ENCODE measurements at regions not wholly inside any gene's neighbourhood (a gene's known extent, or its start where the extent isn't known, plus 50 kb on each side); places are given as distances from the start of the nearest gene placed in this dataset.

GRCh38 chr18:55139307-55139706 lies 180.0 kb upstream of the CCDC68 start:
- H3K4me3 ChIP-seq, result no peak overlapping the region
- H3K36me3 ChIP-seq, result no peaks in the 10 kb centered on the region
- no peak for TF ChIP-seq POLR2A (IDR thresholded peaks at IDR 0.05)
- no peak for TF ChIP-seq EP300 (IDR thresholded peaks at IDR 0.05)
- TF ChIP-seq, protein P1, sequence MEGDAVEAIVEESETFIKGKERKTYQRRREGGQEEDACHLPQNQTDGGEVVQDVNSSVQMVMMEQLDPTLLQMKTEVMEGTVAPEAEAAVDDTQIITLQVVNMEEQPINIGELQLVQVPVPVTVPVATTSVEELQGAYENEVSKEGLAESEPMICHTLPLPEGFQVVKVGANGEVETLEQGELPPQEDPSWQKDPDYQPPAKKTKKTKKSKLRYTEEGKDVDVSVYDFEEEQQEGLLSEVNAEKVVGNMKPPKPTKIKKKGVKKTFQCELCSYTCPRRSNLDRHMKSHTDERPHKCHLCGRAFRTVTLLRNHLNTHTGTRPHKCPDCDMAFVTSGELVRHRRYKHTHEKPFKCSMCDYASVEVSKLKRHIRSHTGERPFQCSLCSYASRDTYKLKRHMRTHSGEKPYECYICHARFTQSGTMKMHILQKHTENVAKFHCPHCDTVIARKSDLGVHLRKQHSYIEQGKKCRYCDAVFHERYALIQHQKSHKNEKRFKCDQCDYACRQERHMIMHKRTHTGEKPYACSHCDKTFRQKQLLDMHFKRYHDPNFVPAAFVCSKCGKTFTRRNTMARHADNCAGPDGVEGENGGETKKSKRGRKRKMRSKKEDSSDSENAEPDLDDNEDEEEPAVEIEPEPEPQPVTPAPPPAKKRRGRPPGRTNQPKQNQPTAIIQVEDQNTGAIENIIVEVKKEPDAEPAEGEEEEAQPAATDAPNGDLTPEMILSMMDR (IDR thresholded peaks at IDR 0.05), result no peak
- H3K9me3 ChIP-seq, result no peaks in the 10 kb centered on the region
- no peaks in the 10 kb centered on the region for H3K27me3 ChIP-seq
- no peak overlapping the region for H3K27ac ChIP-seq
- no peak for DNase-seq
- H3K4me1 ChIP-seq (ENCODE audit: insufficient read depth), result no peaks in the 10 kb centered on the region
- intact Hi-C loops (cut with DNase I), result no loop called here

DNA sequence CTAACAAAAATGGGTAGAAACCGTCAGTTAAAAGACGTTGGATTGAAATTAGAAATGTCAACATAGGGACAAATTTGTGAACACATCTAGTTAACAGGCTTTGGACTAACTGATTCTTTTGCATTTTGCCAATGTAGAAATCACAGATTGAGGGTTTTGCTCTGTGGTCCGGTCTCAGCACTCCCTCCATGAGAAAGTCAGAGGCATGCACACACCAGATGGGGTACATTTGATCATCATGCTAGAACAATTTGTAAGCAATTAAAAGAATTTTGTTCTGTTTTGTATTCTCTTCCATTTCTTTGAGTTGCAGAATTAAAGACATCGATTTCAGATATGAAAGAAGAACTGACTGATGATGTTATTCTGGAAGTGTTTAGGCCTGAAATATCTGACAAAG lies 179.1 kb upstream of the CCDC68 start:
- no peaks in the 10 kb centered on the region for H3K36me3 ChIP-seq
- TF ChIP-seq POLR2A (IDR thresholded peaks at IDR 0.05), result no peak
- TF ChIP-seq EP300 (IDR thresholded peaks at IDR 0.05), result no peak
- TF ChIP-seq, protein P1 (IDR thresholded peaks at IDR 0.05), result no peak
- no peaks in the 10 kb centered on the region for H3K9me3 ChIP-seq
- DNase-seq, result no peak
- H3K4me3 ChIP-seq, result no peak overlapping the region
- intact Hi-C loops (cut with DNase I), result no loop called here
- H3K27me3 ChIP-seq, result no peaks in the 10 kb centered on the region
- H3K4me1 ChIP-seq (ENCODE audit: insufficient read depth), result no peaks in the 10 kb centered on the region
- 83 to 93% (median 91%) methylated on average over 4 of the region's 4 CpGs for WGBS, 3 donors
- H3K27ac ChIP-seq, result no peak overlapping the region

DNA sequence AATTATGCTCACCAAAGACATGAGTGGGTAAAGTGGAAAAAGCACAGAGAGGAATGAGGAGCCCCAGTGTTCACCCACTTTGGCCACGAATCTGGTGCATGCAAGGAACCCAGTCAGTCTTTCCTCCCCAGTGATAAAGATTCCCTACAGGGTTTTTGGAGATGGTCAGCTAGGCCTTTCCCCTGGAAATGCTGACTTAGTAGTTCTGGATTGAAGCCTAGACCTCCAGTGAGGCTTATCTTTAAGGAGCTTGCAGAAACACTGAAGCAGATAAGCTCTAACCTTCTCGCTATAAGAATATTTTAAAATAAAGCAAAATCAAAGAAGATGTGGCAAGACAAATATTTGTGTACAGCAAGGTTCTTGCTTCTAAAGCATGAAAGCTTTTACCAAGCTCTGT lies 178.3 kb upstream of the CCDC68 start:
- intact Hi-C loops (cut with DNase I), result no loop called here
- H3K9me3 ChIP-seq, result no peaks in the 10 kb centered on the region
- TF ChIP-seq POLR2A (IDR thresholded peaks at IDR 0.05) (no peak), EP300 (IDR thresholded peaks at IDR 0.05) (no peak)
- TF ChIP-seq, protein P1 (IDR thresholded peaks at IDR 0.05), result no peak
- H3K27ac ChIP-seq, result no peak overlapping the region
- H3K27me3 ChIP-seq, result no peaks in the 10 kb centered on the region
- H3K36me3 ChIP-seq, result no peaks in the 10 kb centered on the region
- DNase-seq, result no peak
- no peak overlapping the region for H3K4me3 ChIP-seq
- H3K4me1 ChIP-seq (ENCODE audit: insufficient read depth), result no peaks in the 10 kb centered on the region
- WGBS, 3 donors, result 55 to 74% (median 71%) methylated on average over 2 of the region's 2 CpGs

GRCh38 chr18:55136864-55137263 lies 177.6 kb upstream of the CCDC68 start:
- intact Hi-C loops (cut with DNase I), result no loop called here
- Histone ChIP-seq H3K36me3 (no peaks in the 10 kb centered on the region), H3K27ac (no peak overlapping the region), H3K4me1 (ENCODE audit: insufficient read depth) (no peaks in the 10 kb centered on the region), H3K27me3 (no peaks in the 10 kb centered on the region), H3K9me3 (no peaks in the 10 kb centered on the region), H3K4me3 (no peak overlapping the region)
- WGBS, 3 donors, result 68 to 75% (median 72%) methylated on average over 7 of the region's 7 CpGs
- no peak for DNase-seq
- TF ChIP-seq EP300 (IDR thresholded peaks at IDR 0.05) (no peak), POLR2A (IDR thresholded peaks at IDR 0.05) (no peak)
- TF ChIP-seq, protein P1 (IDR thresholded peaks at IDR 0.05), result no peak

DNA sequence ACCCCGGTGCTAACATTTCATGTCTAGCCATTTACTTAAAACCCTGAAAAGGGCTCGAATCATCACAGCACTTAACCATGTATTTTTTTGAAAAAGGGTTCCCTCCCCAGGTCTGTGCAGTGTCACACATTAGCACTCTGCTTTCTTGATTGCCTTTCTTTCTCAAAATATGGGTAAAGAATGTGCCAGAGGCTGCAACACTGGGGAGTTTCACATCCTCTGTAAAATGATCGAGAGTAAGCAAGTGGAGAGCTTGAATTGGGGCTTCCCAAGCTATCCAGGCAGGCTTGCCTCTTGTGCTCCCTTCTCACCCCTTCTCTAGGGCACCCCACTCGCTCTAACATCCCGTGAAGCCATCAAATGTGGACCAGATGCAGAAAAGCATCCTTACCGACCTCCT lies 177.0 kb upstream of the CCDC68 start:
- WGBS, 3 donors, result 83 to 89% (median 89%) methylated on average over 6 of the region's 6 CpGs
- no peak for DNase-seq
- H3K27ac ChIP-seq, result no peak overlapping the region
- H3K36me3 ChIP-seq, result no peaks in the 10 kb centered on the region
- H3K4me3 ChIP-seq, result no peak overlapping the region
- intact Hi-C loops (cut with DNase I), result no loop called here
- no peaks in the 10 kb centered on the region for H3K9me3 ChIP-seq
- no peaks in the 10 kb centered on the region for H3K27me3 ChIP-seq
- H3K4me1 ChIP-seq (ENCODE audit: insufficient read depth), result no peaks in the 10 kb centered on the region
- TF ChIP-seq POLR2A (IDR thresholded peaks at IDR 0.05), result no peak
- TF ChIP-seq EP300 (IDR thresholded peaks at IDR 0.05), result no peak
- TF ChIP-seq, protein P1 (IDR thresholded peaks at IDR 0.05), result no peak

Measured in ovary (tissue), 7 donors.